H1 (cell line): ENCODE measurements at regions not wholly inside any gene's neighbourhood (a gene's known extent, or its start where the extent isn't known, plus 50 kb on each side); places are given as distances from the start of the nearest gene placed in this dataset.

Experiments used
- CTCF ChIA-PET: fragments of 300-600 bp; sonication (Branson Sonifier 250); formaldehyde crosslinking; loops from one replicate; lab custom pipeline; 2021; ENCODE audit not compliant: partially characterized antibody; lab: Charles Lee
- POLR2A ChIA-PET: fragments of 300-600 bp; sonication (Branson Sonifier 250); formaldehyde crosslinking; loops from one replicate; lab custom pipeline; 2021; ENCODE audit warnings: inconsistent platforms; ENCODE audit not compliant: partially characterized antibody; lab: Charles Lee
- DNase-seq, 2 experiments: peaks; one replicate each; pipeline versions ENCODE4 v3.0.0 to v3.0.0-alpha.2; 2010 to 2022; ENCODE audit warnings: low spot score in 2 of 2, low read depth in 1 of 2, mixed read lengths in 1 of 2
- FAIRE-seq: peaks from 2 replicates; lab custom pipeline; 2011; peaks lifted over from hg19 to GRCh38; lab: Jason Lieb, UNC
- H2AFZ ChIP-seq: 2 replicates; pipeline ENCODE4 v1.8.1; 2012; ENCODE audit warnings: low read length, inconsistent platforms
- H2AK5ac ChIP-seq: 2 replicates; pipeline ENCODE4 v1.6.1; 2013; ENCODE audit warnings: low read depth, low read length
- H2BK120ac ChIP-seq: replicated peaks from 2 replicates; pipeline ENCODE3; 2013; ENCODE audit warnings: low read depth, low read length, inconsistent platforms
- H2BK12ac ChIP-seq: 2 replicates; pipeline ENCODE4 v1.6.1; 2013; ENCODE audit warnings: low read depth, low read length
- H2BK15ac ChIP-seq: 2 replicates; pipeline ENCODE4 v1.6.1; 2013; ENCODE audit warnings: low read length
- H2BK20ac ChIP-seq: 2 replicates; pipeline ENCODE4 v1.6.1; 2013; ENCODE audit warnings: low read length
- H2BK5ac ChIP-seq: 2 replicates; pipeline ENCODE4 v1.6.1; 2013; ENCODE audit warnings: low read depth, low read length
- H3K14ac ChIP-seq: 2 replicates; pipeline ENCODE4 v1.6.1; 2013; ENCODE audit warnings: inconsistent platforms; ENCODE audit not compliant: insufficient read length
- H3K18ac ChIP-seq: 2 replicates; pipeline ENCODE4 v1.6.1; 2013; ENCODE audit warnings: low read length; ENCODE audit errors: extremely low read depth
- H3K23ac ChIP-seq: 2 replicates; pipeline ENCODE4 v1.6.1; 2013; ENCODE audit warnings: inconsistent platforms; ENCODE audit not compliant: insufficient read length
- H3K23me2 ChIP-seq: 2 replicates; pipeline ENCODE4 v1.6.1; 2013; ENCODE audit warnings: low read depth, low read length
- H3K27ac ChIP-seq: 2 replicates; pipeline ENCODE4 v1.6.1; 2011; ENCODE audit warnings: low read depth, low read length, inconsistent platforms
- H3K27me3 ChIP-seq, 4 experiments: replicated peaks in 1 of 4; 1 replicate in 1 of 4; 2 replicates in 3 of 4; pipeline versions ENCODE4 v1.6.1 to v1.8.1; 2011 to 2013; ENCODE audit warnings: low read length in 3 of 4, mild to moderate bottlenecking in 3 of 4, inconsistent platforms in 2 of 4, mixed read lengths in 2 of 4, moderate library complexity in 1 of 4; ENCODE audit not compliant: control insufficient read depth in 3 of 4, insufficient read depth in 3 of 4; ENCODE audit errors: extremely low read depth in 1 of 4
- H3K36me3 ChIP-seq, 4 experiments: 2 replicates each; pipeline versions ENCODE4 v1.6.1 to v1.8.1; 2011 to 2013; ENCODE audit warnings: mild to moderate bottlenecking in 4 of 4, low read length in 3 of 4, moderate library complexity in 2 of 4, control low read depth in 1 of 4, inconsistent platforms in 1 of 4; ENCODE audit not compliant: insufficient read depth in 4 of 4, control insufficient read depth in 2 of 4
- H3K4ac ChIP-seq: replicated peaks from 2 replicates; pipeline ENCODE3; 2013; ENCODE audit warnings: low read length, low read depth, mixed read lengths, inconsistent platforms; ENCODE audit not compliant: insufficient read length
- H3K4me1 ChIP-seq, 4 experiments: replicated peaks in 1 of 4; 1 replicate in 1 of 4; 2 replicates in 3 of 4; pipeline versions ENCODE4 v1.6.1 to v1.8.1; 2011 to 2013; ENCODE audit warnings: low read length in 3 of 4, inconsistent platforms in 2 of 4, mixed read lengths in 1 of 4; ENCODE audit not compliant: insufficient read depth in 4 of 4, control insufficient read depth in 3 of 4
- H3K4me2 ChIP-seq, 2 experiments: 2 replicates each; pipeline versions ENCODE4 v1.6.1 to v1.8.1; 2011 to 2013; ENCODE audit warnings: low read depth in 2 of 2, low read length in 2 of 2, control low read depth in 1 of 2, inconsistent platforms in 1 of 2, mild to moderate bottlenecking in 1 of 2; ENCODE audit not compliant: insufficient read depth in 1 of 2
- H3K4me3 ChIP-seq, 4 experiments: fragments of 200-600, 300-600 bp in 1 of 4; sonication (generic), shearing (Covaris generic), sonication (Bioruptor Twin) in 1 of 4; 2 replicates each; pipeline versions ENCODE4 v1.5.1 to v1.8.1; 2011 to 2016; ENCODE audit warnings: low read length in 4 of 4, low read depth in 3 of 4, control low read depth in 2 of 4, inconsistent platforms in 2 of 4, mild to moderate bottlenecking in 2 of 4, mixed read lengths in 1 of 4, moderate library complexity in 1 of 4; ENCODE audit not compliant: insufficient read depth in 2 of 4; ENCODE audit errors: extremely low read depth in 1 of 4
- H3K56ac ChIP-seq: replicated peaks from 2 replicates; pipeline ENCODE3; 2013; ENCODE audit warnings: low read depth, mild to moderate bottlenecking, mixed read lengths, low read length, inconsistent platforms; ENCODE audit not compliant: insufficient read length
- H3K79me1 ChIP-seq: 2 replicates; pipeline ENCODE4 v1.6.1; 2013; ENCODE audit warnings: low read depth, low read length, control low read depth
- H3K79me2 ChIP-seq, 2 experiments: 2 replicates each; pipeline versions ENCODE4 v1.6.1 to v1.8.1; 2012 to 2013; ENCODE audit warnings: low read length in 2 of 2, mild to moderate bottlenecking in 2 of 2, inconsistent platforms in 1 of 2; ENCODE audit not compliant: insufficient read depth in 2 of 2, control insufficient read depth in 1 of 2
- H3K9ac ChIP-seq, 4 experiments: replicated peaks in 1 of 4; 1 replicate in 1 of 4; 2 replicates in 3 of 4; pipeline versions ENCODE4 v1.6.1 to v1.8.1; 2011 to 2013; ENCODE audit warnings: low read depth in 3 of 4, low read length in 3 of 4, control low read depth in 2 of 4, mild to moderate bottlenecking in 2 of 4, moderate library complexity in 2 of 4, inconsistent platforms in 1 of 4; ENCODE audit errors: extremely low read depth in 1 of 4
- H3K9me3 ChIP-seq, 2 experiments: 2 replicates each; pipeline versions ENCODE4 v1.6.1 to v1.8.1; 2012 to 2013; ENCODE audit warnings: mild to moderate bottlenecking in 2 of 2, moderate library complexity in 2 of 2, control low read depth in 1 of 2, inconsistent platforms in 1 of 2, low read depth in 1 of 2, low read length in 1 of 2, mixed read lengths in 1 of 2; ENCODE audit not compliant: insufficient read depth in 2 of 2
- H4K20me1 ChIP-seq, 2 experiments: replicated peaks in 1 of 2; 2 replicates each; pipeline versions ENCODE3 to v1.8.1; 2011 to 2013; ENCODE audit warnings: inconsistent platforms in 2 of 2, low read length in 2 of 2, mild to moderate bottlenecking in 1 of 2; ENCODE audit not compliant: insufficient read depth in 2 of 2, control insufficient read depth in 1 of 2
- H4K5ac ChIP-seq: 2 replicates; pipeline ENCODE4 v1.6.1; 2013; ENCODE audit warnings: low read length, low read depth, mixed read lengths, inconsistent platforms; ENCODE audit not compliant: insufficient read length
- H4K8ac ChIP-seq: 2 replicates; pipeline ENCODE4 v1.8.0; 2013; ENCODE audit warnings: mild to moderate bottlenecking, moderate library complexity, low read length, inconsistent platforms; ENCODE audit not compliant: insufficient read depth; ENCODE audit errors: extremely low read depth
- H4K91ac ChIP-seq: replicated peaks from 2 replicates; pipeline ENCODE3; 2013; ENCODE audit warnings: low read length, mixed read lengths, inconsistent platforms; ENCODE audit not compliant: insufficient read length
- CHD1 ChIP-seq: IDR thresholded peaks from 2 replicates; pipeline ENCODE4 v1.6.1; 2012; ENCODE audit warnings: low read depth, low read length, improper control_type of control experiment
- JUN ChIP-seq: IDR thresholded peaks from 2 replicates; pipeline ENCODE4 v1.6.1; 2011; ENCODE audit warnings: low read depth, mild to moderate bottlenecking, improper control_type of control experiment, low read length
- JUND ChIP-seq: IDR thresholded peaks from 2 replicates; pipeline ENCODE4 v1.6.1; 2011; ENCODE audit warnings: mild to moderate bottlenecking, improper control_type of control experiment, low read length
- RFX5 ChIP-seq: IDR thresholded peaks from 2 replicates; pipeline ENCODE4 v1.6.1; 2011; ENCODE audit warnings: low read depth, low read length, improper control_type of control experiment, borderline replicate concordance
- SAP30 ChIP-seq: fragments of 300-600 bp; sonication (generic); IDR thresholded peaks from 2 replicates; pipeline ENCODE4 v1.7.1; 2012; ENCODE audit warnings: low read length, moderate library complexity, mild to moderate bottlenecking, inconsistent platforms; ENCODE audit not compliant: insufficient read depth, insufficient replicate concordance
- SP1 ChIP-seq: IDR thresholded peaks from 2 replicates; pipeline ENCODE4 v1.6.1; 2011; ENCODE audit warnings: low read depth, low read length
- SUZ12 ChIP-seq: fragments of 200-600 bp; sonication (generic); IDR thresholded peaks from 2 replicates; pipeline ENCODE4 v1.6.1; 2012; ENCODE audit warnings: mild to moderate bottlenecking, inconsistent platforms, low read length, moderate library complexity, mixed read lengths
- TAF1 ChIP-seq: IDR thresholded peaks from 2 replicates; pipeline ENCODE4 v1.6.1; 2011; ENCODE audit warnings: mild to moderate bottlenecking, low read depth, low read length
- TAF7 ChIP-seq: optimal IDR thresholded peaks from 2 replicates; pipeline ENCODE3; 2011; ENCODE audit warnings: low read depth, mild to moderate bottlenecking, inconsistent platforms, low read length, moderate library complexity, borderline replicate concordance
- TBP ChIP-seq: IDR thresholded peaks from 2 replicates; pipeline ENCODE4 v1.6.1; 2011; ENCODE audit warnings: low read depth, low read length, improper control_type of control experiment
- WGBS, 2 experiments: shearing (Covaris generic) in 1 of 2; methylation state at CpG; one replicate each; pipeline versions ENCODE4 v1.1.6 to v1.1.7; 2013 to 2015; ENCODE audit warnings: low lambda C conversion rate in 2 of 2, mixed read lengths in 2 of 2, inconsistent platforms in 1 of 2, low coverage in 1 of 2, missing lambda C conversion rate in 1 of 2; ENCODE audit not compliant: insufficient replicate concordance in 2 of 2, insufficient coverage in 1 of 2, insufficient read length in 1 of 2; ENCODE audit errors: extremely low coverage in 1 of 2, missing lambda C conversion rate in 1 of 2; 5-methylcytosine and 5-hydroxymethylcytosine counted together
- TF ChIP-seq, protein P1 (sequence below), 3 experiments: IDR thresholded peaks; 1 replicate in 2 of 3; 2 replicates in 1 of 3; pipeline versions ENCODE4 v1.5.1 to v1.6.1; 2011; ENCODE audit warnings: low read length in 3 of 3, mild to moderate bottlenecking in 3 of 3, inconsistent platforms in 2 of 3, low read depth in 1 of 3, moderate library complexity in 1 of 3; ENCODE audit not compliant: insufficient read depth in 1 of 3; ENCODE audit errors: control extremely low read depth in 1 of 3

DNA sequence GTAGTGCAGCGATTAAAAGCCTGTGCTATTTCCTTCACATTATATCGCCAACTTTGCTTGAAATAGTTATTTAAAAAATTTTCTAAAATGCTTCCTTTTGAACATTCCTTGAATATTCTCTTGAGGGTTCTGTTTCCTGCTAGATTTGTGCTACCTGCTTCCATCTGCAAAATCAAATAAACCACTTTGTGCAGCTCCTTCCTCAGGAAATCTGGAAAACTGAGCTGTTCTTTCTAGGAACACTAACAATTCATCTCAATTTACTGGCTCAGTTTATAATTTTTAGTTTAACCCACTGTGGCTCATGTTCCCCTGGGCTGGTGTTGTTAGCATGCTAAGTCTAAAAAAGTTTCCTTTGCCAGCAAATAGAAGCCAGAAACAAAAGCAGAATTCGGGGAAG, 88.1 kb upstream of the LCORL start:
- H3K27me3 ChIP-seq, result no peaks in the 10 kb centered on the region
- POLR2A ChIA-PET, result no interaction called here

More for the DNA sequence above, 88.1 kb upstream of the LCORL start:
- Histone ChIP-seq H3K79me2 (no peaks in the 10 kb centered on the region), H3K4ac (no peak overlapping the region), H3K23me2 (no peaks in the 10 kb centered on the region), H2AK5ac (no peak overlapping the region), H3K4me1 (no peaks in the 10 kb centered on the region), H2BK20ac (no peak overlapping the region), H3K4me3 (no peak overlapping the region), H4K5ac (no peak overlapping the region), H3K9me3 (peaks cover 59 to 63% of the 10 kb centered on the region in 2 experiments; a peak in 3 of 4 replicates), H3K36me3 (no peaks in the 10 kb centered on the region), H2BK15ac (no peak overlapping the region), H4K8ac (no peak overlapping the region), H3K27ac (no peak overlapping the region), H3K18ac (no peak overlapping the region), H3K9ac (no peak overlapping the region), H4K91ac (no peak overlapping the region), H2BK12ac (no peak overlapping the region), H3K23ac (no peak overlapping the region), H2BK120ac (no peak overlapping the region), H3K79me1 (no peaks in the 10 kb centered on the region), H3K14ac (no peak overlapping the region), H2BK5ac (no peak overlapping the region), H3K4me2 (no peak overlapping the region), H4K20me1 (no peaks in the 10 kb centered on the region), H3K56ac (no peak overlapping the region), H2AFZ (no peak overlapping the region)
- WGBS, 2 experiments, result 90% methylated on average over 3 of the region's 3 CpGs; no CpG with 5 or more reads in 1 of the 2 experiments
- no peak for FAIRE-seq
- no peak for TF ChIP-seq TAF7
- no peak for TF ChIP-seq TBP
- no peak for TF ChIP-seq JUND
- TF ChIP-seq SUZ12, result no peak
- no peak for TF ChIP-seq TAF1
- no peak for TF ChIP-seq SAP30
- TF ChIP-seq RFX5, result no peak
- no peak for TF ChIP-seq JUN
- no peak for TF ChIP-seq CHD1
- TF ChIP-seq, protein P1, sequence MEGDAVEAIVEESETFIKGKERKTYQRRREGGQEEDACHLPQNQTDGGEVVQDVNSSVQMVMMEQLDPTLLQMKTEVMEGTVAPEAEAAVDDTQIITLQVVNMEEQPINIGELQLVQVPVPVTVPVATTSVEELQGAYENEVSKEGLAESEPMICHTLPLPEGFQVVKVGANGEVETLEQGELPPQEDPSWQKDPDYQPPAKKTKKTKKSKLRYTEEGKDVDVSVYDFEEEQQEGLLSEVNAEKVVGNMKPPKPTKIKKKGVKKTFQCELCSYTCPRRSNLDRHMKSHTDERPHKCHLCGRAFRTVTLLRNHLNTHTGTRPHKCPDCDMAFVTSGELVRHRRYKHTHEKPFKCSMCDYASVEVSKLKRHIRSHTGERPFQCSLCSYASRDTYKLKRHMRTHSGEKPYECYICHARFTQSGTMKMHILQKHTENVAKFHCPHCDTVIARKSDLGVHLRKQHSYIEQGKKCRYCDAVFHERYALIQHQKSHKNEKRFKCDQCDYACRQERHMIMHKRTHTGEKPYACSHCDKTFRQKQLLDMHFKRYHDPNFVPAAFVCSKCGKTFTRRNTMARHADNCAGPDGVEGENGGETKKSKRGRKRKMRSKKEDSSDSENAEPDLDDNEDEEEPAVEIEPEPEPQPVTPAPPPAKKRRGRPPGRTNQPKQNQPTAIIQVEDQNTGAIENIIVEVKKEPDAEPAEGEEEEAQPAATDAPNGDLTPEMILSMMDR (IDR thresholded peaks at IDR 0.05; ENCODE audit: control extremely low read depth in 1 of 3, insufficient read depth in 1 of 3, low read depth in 1 of 3, low read length in 3 of 3), result no peak
- TF ChIP-seq SP1, result no peak
- CTCF ChIA-PET, result no interaction called here
- DNase-seq, result no peak
